Activated CD4-positive, alpha-beta memory T cell treated with anti-CD3 and anti-CD28 coated beads, Interleukin-2, amount 10 ng/mL, durations not matched to agents 7 days and 5 days (primary cell): ENCODE measurements at regions not wholly inside any gene's neighbourhood (a gene's known extent, or its start where the extent isn't known, plus 50 kb on each side); places are given as distances from the start of the nearest gene placed in this dataset.

Source experiments
- CTCF ChIA-PET: fragments of 350-600 bp; sonication (Branson Sonifier 250); formaldehyde crosslinking; loops from one replicate; lab custom pipeline; 2021; ENCODE audit warnings: antibody characterized with exemption, inconsistent platforms; lab: Charles Lee
- POLR2A ChIA-PET: fragments of 350-600 bp; sonication (Branson Sonifier 250); formaldehyde crosslinking; loops from one replicate; lab custom pipeline; 2021; ENCODE audit warnings: antibody characterized with exemption; lab: Charles Lee
- DNase-seq: peaks from one replicate; pipeline ENCODE4 v3.0.0-alpha.2; 2020
- H3K27ac Mint-ChIP-seq: one replicate; pipeline ENCODE4 v1.8.0; 2021; ENCODE audit warnings: mild to moderate bottlenecking, mixed read lengths
- H3K27me3 Mint-ChIP-seq: one replicate; pipeline ENCODE4 v1.8.0; 2021; ENCODE audit warnings: mixed read lengths
- H3K36me3 Mint-ChIP-seq: one replicate; pipeline ENCODE4 v1.8.0; 2021; ENCODE audit warnings: low read depth, mixed read lengths
- H3K4me1 Mint-ChIP-seq: one replicate; pipeline ENCODE4 v1.8.0; 2021; ENCODE audit warnings: mixed read lengths
- H3K4me3 Mint-ChIP-seq: one replicate; pipeline ENCODE4 v1.8.0; 2021; ENCODE audit warnings: mild to moderate bottlenecking, mixed read lengths
- H3K9me3 Mint-ChIP-seq: one replicate; pipeline ENCODE4 v1.8.0; 2021; ENCODE audit warnings: mixed read lengths

GRCh38 chr10:111347386-111348013 is 270.7 kb downstream of the ADRA2A start:
- Mint-ChIP-seq H3K4me3 (no peak overlapping the region), H3K9me3 (no peaks in the 10 kb centered on the region), H3K27me3 (peaks cover 4% of the 10 kb centered on the region), H3K36me3 (no peaks in the 10 kb centered on the region), H3K27ac (no peak overlapping the region), H3K4me1 (no peaks in the 10 kb centered on the region)
- ChIA-PET POLR2A (no interaction called here), CTCF (no interaction called here)
- no peak for DNase-seq

- DNase-seq = no peak
- Mint-ChIP-seq H3K4me3 (no peak overlapping the region), H3K9me3 (no peaks in the 10 kb centered on the region), H3K36me3 (no peaks in the 10 kb centered on the region), H3K27ac (no peak overlapping the region), H3K27me3 (peaks cover 4% of the 10 kb centered on the region), H3K4me1 (no peaks in the 10 kb centered on the region)
- ChIA-PET POLR2A (no interaction called here), CTCF (no interaction called here)
Observed at GRCh38 chr10:111348076-111348475, 271.2 kb downstream of the ADRA2A start.

- CTCF ChIA-PET = no interaction called here
- H3K36me3 Mint-ChIP-seq = no peaks in the 10 kb centered on the region
- H3K27ac Mint-ChIP-seq = no peak overlapping the region
- POLR2A ChIA-PET = no interaction called here
- peaks cover 11% of the 10 kb centered on the region for H3K27me3 Mint-ChIP-seq
- no peaks in the 10 kb centered on the region for H3K4me1 Mint-ChIP-seq
- no peaks in the 10 kb centered on the region for H3K9me3 Mint-ChIP-seq
- DNase-seq = no peak
- no peak overlapping the region for H3K4me3 Mint-ChIP-seq
Observed at GRCh38 chr10:111354859-111355258, 278.0 kb downstream of the ADRA2A start.

GRCh38 chr10:111356571-111356970 is 279.7 kb downstream of the ADRA2A start:
- POLR2A ChIA-PET = no interaction called here
- Mint-ChIP-seq H3K9me3 (no peaks in the 10 kb centered on the region), H3K27me3 (peaks cover 11% of the 10 kb centered on the region), H3K4me3 (no peak overlapping the region), H3K4me1 (no peaks in the 10 kb centered on the region), H3K27ac (no peak overlapping the region), H3K36me3 (no peaks in the 10 kb centered on the region)
- no peak for DNase-seq
- CTCF ChIA-PET = no interaction called here

GRCh38 chr10:111357859-111358258 is 281.0 kb downstream of the ADRA2A start:
- DNase-seq = no peak
- Mint-ChIP-seq H3K4me3 (no peak overlapping the region), H3K27me3 (peaks cover 9% of the 10 kb centered on the region), H3K4me1 (no peaks in the 10 kb centered on the region), H3K27ac (no peak overlapping the region), H3K9me3 (no peaks in the 10 kb centered on the region), H3K36me3 (no peaks in the 10 kb centered on the region)
- ChIA-PET CTCF (no interaction called here), POLR2A (no interaction called here)

- Mint-ChIP-seq H3K4me3 (no peak overlapping the region), H3K36me3 (no peaks in the 10 kb centered on the region), H3K4me1 (no peaks in the 10 kb centered on the region), H3K27me3 (peaks cover 6% of the 10 kb centered on the region), H3K9me3 (no peaks in the 10 kb centered on the region), H3K27ac (no peak overlapping the region)
- ChIA-PET CTCF (no interaction called here), POLR2A (no interaction called here)
- DNase-seq = no peak
Observed at GRCh38 chr10:111360260-111360925, 283.6 kb downstream of the ADRA2A start.

GRCh38 chr10:111367531-111367930 is 290.7 kb downstream of the ADRA2A start:
- H3K36me3 Mint-ChIP-seq = no peaks in the 10 kb centered on the region
- ChIA-PET CTCF (no interaction called here), POLR2A (no interaction called here)
- no peak overlapping the region for H3K27ac Mint-ChIP-seq
- H3K9me3 Mint-ChIP-seq = no peaks in the 10 kb centered on the region
- DNase-seq = no peak
- H3K27me3 Mint-ChIP-seq = peaks cover 2% of the 10 kb centered on the region
- no peaks in the 10 kb centered on the region for H3K4me1 Mint-ChIP-seq
- H3K4me3 Mint-ChIP-seq = no peak overlapping the region

- no peak for DNase-seq
- Mint-ChIP-seq H3K4me3 (no peak overlapping the region), H3K36me3 (no peaks in the 10 kb centered on the region), H3K4me1 (no peaks in the 10 kb centered on the region), H3K27me3 (no peaks in the 10 kb centered on the region), H3K27ac (no peak overlapping the region), H3K9me3 (no peaks in the 10 kb centered on the region)
- POLR2A ChIA-PET = no interaction called here
- CTCF ChIA-PET = no interaction called here
Observed at GRCh38 chr10:111370101-111370500, 293.3 kb downstream of the ADRA2A start.

- Mint-ChIP-seq H3K27ac (no peak overlapping the region), H3K27me3 (no peaks in the 10 kb centered on the region), H3K4me1 (no peaks in the 10 kb centered on the region), H3K36me3 (no peaks in the 10 kb centered on the region), H3K9me3 (no peaks in the 10 kb centered on the region), H3K4me3 (no peak overlapping the region)
- DNase-seq = no peak
- ChIA-PET CTCF (no interaction called here), POLR2A (no interaction called here)
Observed at GRCh38 chr10:111373696-111374095, 296.9 kb downstream of the ADRA2A start.

GRCh38 chr10:111379534-111380187 is 302.8 kb downstream of the ADRA2A start:
- Mint-ChIP-seq H3K27ac (no peak overlapping the region), H3K36me3 (no peaks in the 10 kb centered on the region), H3K9me3 (no peaks in the 10 kb centered on the region), H3K27me3 (peaks cover 4% of the 10 kb centered on the region), H3K4me1 (no peaks in the 10 kb centered on the region), H3K4me3 (no peak overlapping the region)
- CTCF ChIA-PET = no interaction called here
- no peak for DNase-seq
- POLR2A ChIA-PET = no interaction called here

- ChIA-PET CTCF (no interaction called here), POLR2A (no interaction called here)
- no peak for DNase-seq
- Mint-ChIP-seq H3K27me3 (peaks cover 2% of the 10 kb centered on the region), H3K4me3 (no peak overlapping the region), H3K27ac (no peak overlapping the region), H3K4me1 (no peaks in the 10 kb centered on the region), H3K9me3 (no peaks in the 10 kb centered on the region), H3K36me3 (no peaks in the 10 kb centered on the region)
Observed at GRCh38 chr10:111384556-111384955, 307.7 kb downstream of the ADRA2A start.

- Mint-ChIP-seq H3K27me3 (no peaks in the 10 kb centered on the region), H3K9me3 (no peaks in the 10 kb centered on the region), H3K4me3 (no peak overlapping the region), H3K27ac (no peak overlapping the region), H3K36me3 (no peaks in the 10 kb centered on the region), H3K4me1 (no peaks in the 10 kb centered on the region)
- ChIA-PET CTCF (no interaction called here), POLR2A (no interaction called here)
- DNase-seq = no peak
Observed at GRCh38 chr10:111390813-111391563, 314.2 kb downstream of the ADRA2A start.

- H3K9me3 Mint-ChIP-seq = no peaks in the 10 kb centered on the region
- POLR2A ChIA-PET = no interaction called here
- H3K4me1 Mint-ChIP-seq = no peaks in the 10 kb centered on the region
Observed at GRCh38 chr10:111392159-111392558, 315.3 kb downstream of the ADRA2A start.

More at GRCh38 chr10:111392159-111392558, 315.3 kb downstream of the ADRA2A start:
- Mint-ChIP-seq H3K36me3 (no peaks in the 10 kb centered on the region), H3K4me3 (no peak overlapping the region), H3K27me3 (no peaks in the 10 kb centered on the region), H3K27ac (no peak overlapping the region)
- DNase-seq = no peak
- CTCF ChIA-PET = no interaction called here
